BLaER1 treated with 17β-estradiol and CSF1 and Interleukin-3, amounts not matched to agents 10 nM and 100 nM (cell line): ENCODE measurements at regions not wholly inside any gene's neighbourhood (a gene's known extent, or its start where the extent isn't known, plus 50 kb on each side); places are given as distances from the start of the nearest gene placed in this dataset.
A peak's percentile ranks its signal among the peaks of the same experiment; 100 is the strongest.

Experiments used
- H3K27ac ChIP-seq, 11 experiments: shearing (Covaris generic); formaldehyde crosslinking; 2 replicates each; pipeline ENCODE4 v1.8.1; 2022
- H3K27me3 ChIP-seq, 11 experiments: shearing (Covaris generic); formaldehyde crosslinking; 2 replicates each; pipeline ENCODE4 v1.8.1; 2022
- H3K36me3 ChIP-seq, 11 experiments: shearing (Covaris generic); formaldehyde crosslinking; 2 replicates each; pipeline ENCODE4 v1.8.1; 2022
- H3K4me1 ChIP-seq, 10 experiments: shearing (Covaris generic); formaldehyde crosslinking; 2 replicates each; pipeline ENCODE4 v1.8.1; 2022
- H3K4me2 ChIP-seq, 11 experiments: shearing (Covaris generic); formaldehyde crosslinking; 2 replicates each; pipeline ENCODE4 v1.8.1; 2022
- H3K4me3 ChIP-seq, 10 experiments: shearing (Covaris generic); formaldehyde crosslinking; 2 replicates each; pipeline ENCODE4 v1.8.1; 2022
- H3K9ac ChIP-seq, 11 experiments: shearing (Covaris generic); formaldehyde crosslinking; 2 replicates each; pipeline ENCODE4 v1.8.1; 2022
- H3K9me3 ChIP-seq, 11 experiments: shearing (Covaris generic); formaldehyde crosslinking; replicated peaks in 1 of 11; 2 replicates each; pipeline ENCODE4 v1.8.1; 2022
- H4K20me1 ChIP-seq, 11 experiments: shearing (Covaris generic); formaldehyde crosslinking; 2 replicates each; pipeline ENCODE4 v1.8.1; 2022
- Cebpa-rat ChIP-seq, 11 experiments: shearing (Covaris generic); IDR thresholded peaks; 2 replicates each; pipeline ENCODE4 v1.8.1; 2022

DNA sequence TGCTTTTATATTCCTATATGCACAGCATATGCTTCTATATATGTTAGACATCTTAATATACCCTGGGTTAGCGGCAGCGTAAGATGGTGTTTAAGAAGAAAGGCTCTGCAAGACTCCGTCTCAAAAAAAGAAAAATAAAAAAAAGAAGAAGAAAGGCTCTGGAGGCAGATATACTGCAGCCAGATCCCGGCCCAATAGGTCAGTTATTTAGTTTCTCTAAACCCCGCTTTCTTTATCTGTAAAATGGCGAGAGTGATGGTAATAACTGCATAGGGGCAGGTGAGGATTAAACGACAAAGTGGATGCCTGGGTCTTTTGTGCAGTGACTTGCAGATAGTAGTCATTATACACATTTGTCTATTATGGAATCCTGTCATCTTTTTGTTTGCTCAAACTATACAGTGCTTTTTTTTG, 115.2 kb downstream of the NAA11 start:
- TF ChIP-seq Cebpa-rat (IDR thresholded peaks at IDR 0.05) = no peak
- no peaks in the 10 kb centered on the region for H4K20me1 ChIP-seq
- peak overlapping the region in 9 of 11 experiments; percentile 8 to 83 (median 62); a peak in 16 of 22 replicates for H3K27ac ChIP-seq
- peaks cover 13 to 45% (median 22%) of the 10 kb centered on the region in 10 experiments for H3K4me1 ChIP-seq
- H3K4me2 ChIP-seq = peak overlapping the region; percentile 36 to 66 (median 55); a peak in 18 of 22 replicates
- no peaks in the 10 kb centered on the region for H3K27me3 ChIP-seq
- H3K9me3 ChIP-seq = peaks cover 5 to 48% (median 19%) of the 10 kb centered on the region in 11 experiments; a peak in 19 of 22 replicates
- H3K36me3 ChIP-seq = no peaks in the 10 kb centered on the region
- no peak overlapping the region for H3K4me3 ChIP-seq
- H3K9ac ChIP-seq = peak overlapping the region in 4 of 11 experiments; percentile 7 to 32 (median 28); a peak in 2 of 22 replicates

DNA sequence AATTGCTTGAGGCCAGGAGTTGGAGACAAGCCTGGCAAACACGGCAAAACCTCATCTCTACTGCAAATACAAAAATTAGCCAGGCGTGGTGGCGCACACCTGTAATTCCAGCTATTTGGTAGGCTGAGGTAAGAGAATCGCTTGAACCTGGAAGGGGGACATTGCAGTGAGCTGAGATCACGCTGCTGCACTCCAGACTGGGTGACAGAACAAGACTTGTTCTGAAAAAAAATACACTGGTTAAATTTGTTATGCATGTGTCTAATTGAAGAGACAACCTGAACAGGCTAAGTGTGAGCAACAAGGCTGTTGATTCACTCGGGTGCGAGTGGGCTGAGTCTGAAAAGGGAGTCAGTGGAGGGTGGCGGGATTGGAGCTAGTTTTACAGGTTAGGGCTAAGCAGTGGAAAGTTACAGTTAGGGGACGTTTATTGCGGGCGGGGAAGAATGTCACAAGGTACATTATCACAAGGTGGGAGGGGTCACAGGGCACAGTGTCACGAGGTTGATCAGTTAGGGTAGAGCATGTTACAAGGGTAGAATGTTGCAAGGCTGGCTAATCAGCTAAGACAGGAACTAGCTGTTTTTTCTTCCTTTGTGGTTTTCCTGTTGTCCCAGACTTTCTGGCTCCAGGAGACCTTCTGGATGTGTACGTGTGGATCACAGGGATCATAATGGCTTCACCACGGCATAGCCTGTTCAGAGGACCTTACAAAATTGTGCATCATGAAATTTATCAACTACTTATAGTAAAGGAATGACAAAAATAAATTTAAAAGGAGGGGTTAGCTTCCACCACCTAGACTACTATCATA, 115.8 kb downstream of the NAA11 start:
- no peaks in the 10 kb centered on the region for H4K20me1 ChIP-seq
- H3K27ac ChIP-seq = peak overlapping the region in 9 of 11 experiments; percentile 29 to 83 (median 62); a peak in 17 of 22 replicates
- TF ChIP-seq Cebpa-rat (IDR thresholded peaks at IDR 0.05) = peak in 2 of 11 experiments; percentile 32 to 35; a peak in 2 of 22 replicates
- H3K36me3 ChIP-seq = no peaks in the 10 kb centered on the region
- no peaks in the 10 kb centered on the region for H3K27me3 ChIP-seq
- H3K4me2 ChIP-seq = peak overlapping the region; percentile 36 to 66 (median 55); a peak in 21 of 22 replicates
- H3K4me1 ChIP-seq = peaks cover 13 to 49% (median 22%) of the 10 kb centered on the region in 10 experiments
- peak overlapping the region in 6 of 11 experiments; percentile 18 to 56 (median 41); a peak in 7 of 22 replicates for H3K9ac ChIP-seq
- peaks cover 5 to 54% (median 20%) of the 10 kb centered on the region in 11 experiments; a peak in 19 of 22 replicates for H3K9me3 ChIP-seq
- no peak overlapping the region; a peak in 1 of 20 replicates for H3K4me3 ChIP-seq

DNA sequence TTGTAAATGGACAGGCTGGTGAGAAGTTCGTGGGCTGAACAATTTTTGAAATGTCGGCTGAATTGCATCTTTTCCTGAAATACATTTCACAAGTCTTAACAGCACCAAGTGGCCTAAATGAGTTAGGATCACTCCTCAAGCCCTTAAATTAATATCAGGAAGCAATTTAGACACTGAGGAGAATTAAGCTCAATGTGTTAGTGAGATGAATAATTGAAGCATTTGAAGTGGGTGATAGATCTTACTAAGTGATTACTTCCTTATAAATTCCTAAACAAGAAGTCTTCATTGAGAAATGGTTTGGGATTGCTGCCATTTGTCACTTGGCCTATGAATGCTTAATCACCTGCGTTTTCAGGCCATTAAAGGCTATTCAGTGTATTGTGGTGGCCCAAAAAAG, 116.8 kb downstream of the NAA11 start:
- H3K27ac ChIP-seq = peak overlapping the region in 6 of 11 experiments; percentile 22 to 83 (median 78); a peak in 13 of 22 replicates
- H3K36me3 ChIP-seq = no peaks in the 10 kb centered on the region
- peaks cover 5 to 45% (median 20%) of the 10 kb centered on the region in 11 experiments; a peak in 19 of 22 replicates for H3K9me3 ChIP-seq
- H3K9ac ChIP-seq = no peak overlapping the region; a peak in 2 of 22 replicates
- no peaks in the 10 kb centered on the region for H3K27me3 ChIP-seq
- H3K4me2 ChIP-seq = peak overlapping the region in 7 of 11 experiments; percentile 6 to 59 (median 55); a peak in 9 of 22 replicates
- no peaks in the 10 kb centered on the region for H4K20me1 ChIP-seq
- H3K4me1 ChIP-seq = peaks cover 13 to 54% (median 22%) of the 10 kb centered on the region in 10 experiments
- no peak for TF ChIP-seq Cebpa-rat (IDR thresholded peaks at IDR 0.05)
- no peak overlapping the region for H3K4me3 ChIP-seq

GRCh38 chr4:79207281-79207680, 118.6 kb downstream of the NAA11 start:
- H3K4me3 ChIP-seq = no peak overlapping the region
- no peak overlapping the region for H3K4me2 ChIP-seq
- H3K9ac ChIP-seq = no peak overlapping the region
- H3K36me3 ChIP-seq = no peaks in the 10 kb centered on the region
- no peak for TF ChIP-seq Cebpa-rat (IDR thresholded peaks at IDR 0.05)
- H3K27ac ChIP-seq = no peak overlapping the region; a peak in 1 of 22 replicates
- no peaks in the 10 kb centered on the region for H4K20me1 ChIP-seq
- H3K9me3 ChIP-seq = peaks cover 5 to 42% (median 20%) of the 10 kb centered on the region in 11 experiments; a peak in 19 of 22 replicates
- H3K4me1 ChIP-seq = peaks cover 13 to 45% (median 22%) of the 10 kb centered on the region in 10 experiments
- H3K27me3 ChIP-seq = no peaks in the 10 kb centered on the region

DNA sequence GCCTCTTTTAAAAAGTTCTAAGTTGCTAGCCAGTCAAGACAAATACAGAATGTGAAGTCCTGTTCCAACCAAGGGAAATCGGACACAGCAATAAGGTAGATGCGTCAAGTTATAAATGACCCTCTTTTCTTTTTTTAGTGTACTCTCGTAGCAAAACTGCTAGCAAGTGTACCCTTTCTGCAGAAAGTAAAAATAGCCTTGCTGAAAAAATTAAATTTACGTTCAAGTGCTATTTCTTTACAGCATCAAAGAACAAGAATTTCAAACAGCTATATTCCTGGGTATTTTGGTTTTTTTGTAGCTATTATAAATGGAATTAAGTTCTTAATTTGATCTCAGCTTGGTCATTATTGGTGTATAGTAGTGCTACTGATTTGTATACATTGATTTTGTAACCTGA, 119.2 kb downstream of the NAA11 start:
- TF ChIP-seq Cebpa-rat (IDR thresholded peaks at IDR 0.05) = no peak
- Histone ChIP-seq H3K4me2 (no peak overlapping the region), H4K20me1 (no peaks in the 10 kb centered on the region), H3K27ac (no peak overlapping the region), H3K4me3 (no peak overlapping the region), H3K36me3 (no peaks in the 10 kb centered on the region), H3K27me3 (no peaks in the 10 kb centered on the region), H3K9ac (no peak overlapping the region), H3K9me3 (peaks cover 5 to 42% (median 20%) of the 10 kb centered on the region in 11 experiments; a peak in 19 of 22 replicates), H3K4me1 (peaks cover 13 to 39% (median 20%) of the 10 kb centered on the region in 10 experiments)

DNA sequence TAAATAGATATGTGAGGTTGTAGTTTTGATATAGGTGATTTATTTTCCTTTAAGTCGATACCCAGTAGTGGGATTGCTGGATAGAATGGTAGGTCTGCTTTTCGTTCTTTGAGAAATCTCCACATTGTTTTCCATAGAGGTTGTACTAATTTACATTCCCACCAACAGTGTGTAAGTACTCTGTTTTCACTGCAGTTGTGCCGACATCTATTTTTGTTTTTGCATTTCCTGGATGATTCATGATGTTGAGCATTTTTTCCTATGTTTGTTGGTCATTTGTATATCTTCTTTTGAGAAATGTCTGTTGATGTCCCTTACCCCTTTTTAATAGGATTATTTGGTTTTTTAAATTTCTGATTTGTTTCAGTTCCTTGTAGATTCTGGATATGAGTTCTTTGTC, 120.7 kb downstream of the NAA11 start:
- Histone ChIP-seq H3K36me3 (no peaks in the 10 kb centered on the region), H3K9ac (no peak overlapping the region), H3K9me3 (peaks cover 5 to 36% (median 20%) of the 10 kb centered on the region in 11 experiments; a peak in 19 of 22 replicates), H3K27me3 (no peaks in the 10 kb centered on the region), H3K4me1 (peaks cover 6 to 23% (median 11%) of the 10 kb centered on the region in 10 experiments), H3K4me2 (peak overlapping the region in 1 of 11 experiments; percentile 35; a peak in 2 of 22 replicates), H3K4me3 (no peak overlapping the region), H4K20me1 (no peaks in the 10 kb centered on the region), H3K27ac (peak overlapping the region in 1 of 11 experiments; percentile 23; a peak in 1 of 22 replicates)
- no peak for TF ChIP-seq Cebpa-rat (IDR thresholded peaks at IDR 0.05)

- no peak for TF ChIP-seq Cebpa-rat (IDR thresholded peaks at IDR 0.05)
- H3K27me3 ChIP-seq = no peaks in the 10 kb centered on the region
- peaks cover 0 to 9% (median 7%) of the 10 kb centered on the region in 10 experiments; a peak in 9 of 20 replicates for H3K4me1 ChIP-seq
- H3K27ac ChIP-seq = no peak overlapping the region
- no peaks in the 10 kb centered on the region for H4K20me1 ChIP-seq
- H3K4me3 ChIP-seq = no peak overlapping the region
- no peak overlapping the region for H3K9ac ChIP-seq
- no peaks in the 10 kb centered on the region for H3K36me3 ChIP-seq
- peaks cover 5 to 19% (median 14%) of the 10 kb centered on the region in 11 experiments; a peak in 18 of 22 replicates for H3K9me3 ChIP-seq
- no peak overlapping the region for H3K4me2 ChIP-seq
These were observed 123.9 kb downstream of the NAA11 start for GRCh38 chr4:79201971-79202370.

- H3K4me1 ChIP-seq = peaks cover 0 to 8% (median 3%) of the 10 kb centered on the region in 10 experiments; a peak in 9 of 20 replicates
- no peaks in the 10 kb centered on the region for H3K9me3 ChIP-seq
- no peak for TF ChIP-seq Cebpa-rat (IDR thresholded peaks at IDR 0.05)
- no peaks in the 10 kb centered on the region for H3K27me3 ChIP-seq
- no peak overlapping the region for H3K9ac ChIP-seq
- H3K4me3 ChIP-seq = no peak overlapping the region
- H3K36me3 ChIP-seq = no peaks in the 10 kb centered on the region
- no peak overlapping the region for H3K27ac ChIP-seq
- H3K4me2 ChIP-seq = no peak overlapping the region; a peak in 1 of 22 replicates
- H4K20me1 ChIP-seq = no peaks in the 10 kb centered on the region
These were observed 126.1 kb downstream of the NAA11 start for GRCh38 chr4:79199743-79200142.
